IMR-90 (cell line): ENCODE measurements at regions not wholly inside any gene's neighbourhood (a gene's known extent, or its start where the extent isn't known, plus 50 kb on each side); places are given as distances from the start of the nearest gene placed in this dataset.

ENCODE experiments used
- BHLHE40 ChIP-seq: fragments of 150-350 bp; IDR thresholded peaks from 2 replicates; pipeline ENCODE4 v1.6.1; 2016; ENCODE audit warnings: mild to moderate bottlenecking, low read depth, low read length
- CTCF ChIP-seq: conservative IDR thresholded peaks from 2 replicates; pipeline ENCODE4 v1.5.1; 2012; ENCODE audit warnings: mild to moderate bottlenecking, low read depth, low read length, improper control_type of control experiment
- MAFK ChIP-seq: IDR thresholded peaks from 2 replicates; pipeline ENCODE4 v1.6.1; 2012; ENCODE audit warnings: low read depth, low read length, improper control_type of control experiment
- MXI1 ChIP-seq: IDR thresholded peaks from 2 replicates; pipeline ENCODE4 v1.6.1; 2012; ENCODE audit warnings: low read depth, mild to moderate bottlenecking, low read length, moderate library complexity, borderline replicate concordance
- NFE2L2 ChIP-seq: fragments of 150-350 bp; IDR thresholded peaks from 2 replicates; pipeline ENCODE4 v1.6.1; 2016; ENCODE audit warnings: low read depth, mild to moderate bottlenecking, low read length
- POLR2A ChIP-seq: IDR thresholded peaks from 2 replicates; pipeline ENCODE4 v1.6.1; 2012; ENCODE audit warnings: mild to moderate bottlenecking, low read depth, low read length
- RAD21 ChIP-seq: IDR thresholded peaks from 2 replicates; pipeline ENCODE4 v1.6.1; 2012; ENCODE audit warnings: low read length, improper control_type of control experiment
- RCOR1 ChIP-seq: IDR thresholded peaks from 2 replicates; pipeline ENCODE4 v1.6.1; 2012; ENCODE audit warnings: mild to moderate bottlenecking, low read length, improper control_type of control experiment; ENCODE audit not compliant: insufficient replicate concordance
- RFX5 ChIP-seq: IDR thresholded peaks from 2 replicates; pipeline ENCODE4 v1.8.0; 2012; ENCODE audit warnings: low read depth, mild to moderate bottlenecking, low read length, moderate library complexity
- SMC3 ChIP-seq: fragments of 150-350 bp; IDR thresholded peaks from 2 replicates; pipeline ENCODE4 v1.6.1; 2016; ENCODE audit warnings: low read depth, mild to moderate bottlenecking, antibody characterized with exemption, low read length, moderate library complexity
- USF2 ChIP-seq: fragments of 150-350 bp; IDR thresholded peaks from 2 replicates; pipeline ENCODE4 v1.6.1; 2017; ENCODE audit warnings: mild to moderate bottlenecking, antibody characterized with exemption, low read length, low read depth

DNA sequence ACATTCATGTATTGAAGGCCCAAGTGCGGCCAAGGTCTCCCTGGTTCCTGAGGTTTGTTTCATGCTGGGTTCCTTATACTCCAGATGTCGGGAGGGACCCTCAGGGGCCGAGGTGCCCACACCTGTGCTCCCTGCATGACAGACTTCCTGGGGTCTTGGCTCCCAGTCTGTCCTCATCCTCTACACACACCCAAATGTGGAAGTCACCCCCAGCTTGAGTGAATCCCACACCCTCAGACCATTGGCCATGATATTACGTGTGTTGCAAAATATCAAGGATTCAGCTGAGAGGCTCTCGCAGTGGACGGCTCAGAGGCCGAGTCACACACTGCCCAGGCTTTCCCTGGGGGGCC is 82.2 kb upstream of the DUSP22 start:
- TF ChIP-seq CTCF (no peak), SMC3 (no peak), NFE2L2 (no peak), RAD21 (no peak), POLR2A (no peak), MAFK (no peak), RCOR1 (no peak), MXI1 (no peak), USF2 (no peak), RFX5 (no peak), BHLHE40 (no peak)
